A549 (cell line): ENCODE measurements at regions not wholly inside any gene's neighbourhood (a gene's known extent, or its start where the extent isn't known, plus 50 kb on each side); places are given as distances from the start of the nearest gene placed in this dataset.

Experiments used
- ATAC-seq, 2 experiments: fragments of 200-7000 bp in 1 of 2; fragments of >200 bp in 1 of 2; cut with Nextera tagmentation in 1 of 2; cut with Tn5 transposase in 1 of 2; 3 replicates each; pipeline versions ENCODE4 v1.8.0 to v1.9.1; 2018 to 2020; ENCODE audit warnings: mild to moderate bottlenecking in 1 of 2, moderate library complexity in 1 of 2
- CTCF ChIA-PET: fragments of 300-600 bp; sonication (Branson Sonifier 250); formaldehyde crosslinking; extraction: SDS; loops from one replicate; lab custom pipeline; 2021; ENCODE audit warnings: antibody characterized with exemption, inconsistent platforms; lab: Yijun Ruan, JAX
- POLR2A ChIA-PET: fragments of 350-600 bp; formaldehyde crosslinking; extraction: SDS; loops from one replicate; lab custom pipeline; 2021; ENCODE audit warnings: antibody characterized with exemption, inconsistent platforms; lab: Yijun Ruan, JAX
- DNase-seq, 2 experiments: peaks; one replicate each; pipeline versions ENCODE4 v3.0.0 to v3.0.0-alpha.2; 2011 to 2016; ENCODE audit warnings: low read depth in 1 of 2, low spot score in 1 of 2
- FAIRE-seq: peaks from 2 replicates; lab custom pipeline; 2011; peaks lifted over from hg19 to GRCh38; lab: Jason Lieb, UNC
- H3K27ac ChIP-seq, 2 experiments: fragments of >200 bp; sonication (Bioruptor Twin); formaldehyde crosslinking; 3 replicates each; pipeline ENCODE4 v1.5.1; 2016 to 2017
- H3K4me1 ChIP-seq: fragments of >200 bp; sonication (Bioruptor Twin); formaldehyde crosslinking; 3 replicates; pipeline ENCODE4 v1.6.1; 2016
- H3K4me2 ChIP-seq: fragments of >200 bp; sonication (Bioruptor Twin); formaldehyde crosslinking; 3 replicates; pipeline ENCODE4 v1.6.1; 2016
- H3K4me3 ChIP-seq: fragments of >200 bp; sonication (Bioruptor Twin); formaldehyde crosslinking; 3 replicates; pipeline ENCODE4 v1.5.1; 2016
- H3K9me3 ChIP-seq: fragments of >200 bp; sonication (Bioruptor Twin); formaldehyde crosslinking; 3 replicates; pipeline ENCODE4 v1.6.1; 2016
- BCL3 ChIP-seq: fragments of >200 bp; sonication (Bioruptor Twin); formaldehyde crosslinking; IDR thresholded peaks from 3 replicates; pipeline ENCODE4 v1.6.1; 2016
- CEBPB ChIP-seq, 2 experiments: fragments of >200 bp in 1 of 2; sonication (Bioruptor Twin) in 1 of 2; formaldehyde crosslinking in 1 of 2; IDR thresholded peaks; 2 replicates each; pipeline ENCODE4 v1.6.1; 2012 to 2016
- CTCF ChIP-seq: fragments of >200 bp; sonication (Bioruptor Twin); formaldehyde crosslinking; IDR thresholded peaks from 3 replicates; pipeline ENCODE4 v1.5.1; 2016
- HDAC2 ChIP-seq: fragments of 200-600 bp; sonication (generic); IDR thresholded peaks from 2 replicates; pipeline ENCODE4 v1.6.1; 2016
- HOXB13 ChIP-seq: fragments of 250-450 bp; sonication (Bioruptor Pico); IDR thresholded peaks from 2 replicates; pipeline ENCODE4 v1.5.0; 2020; ENCODE audit warnings: low read depth, mild to moderate bottlenecking, moderate library complexity
- JUN ChIP-seq, 2 experiments: fragments of >200 bp; sonication (Bioruptor Twin); formaldehyde crosslinking; IDR thresholded peaks; 2 replicates in 1 of 2; 3 replicates in 1 of 2; pipeline ENCODE4 v1.6.1; 2016 to 2017
- JUNB ChIP-seq: fragments of >200 bp; sonication (Bioruptor Twin); formaldehyde crosslinking; IDR thresholded peaks from 2 replicates; pipeline ENCODE4 v1.6.1; 2016
- KDM5A ChIP-seq: fragments of 200-600 bp; sonication (generic); IDR thresholded peaks from 2 replicates; pipeline ENCODE4 v1.6.1; 2016; ENCODE audit warnings: antibody characterized with exemption, mild to moderate bottlenecking
- MAFK ChIP-seq: fragments of 450-650 bp; IDR thresholded peaks from 2 replicates; pipeline ENCODE4 v1.6.1; 2014; ENCODE audit not compliant: partially characterized antibody
- MAZ ChIP-seq: fragments of 150-350 bp; IDR thresholded peaks from 2 replicates; pipeline ENCODE4 v1.6.1; 2014; ENCODE audit warnings: antibody characterized with exemption, low read depth, low read length, borderline replicate concordance
- POLR2A ChIP-seq: IDR thresholded peaks from 2 replicates; pipeline ENCODE4 v1.6.1; 2012; ENCODE audit warnings: mild to moderate bottlenecking, low read length
- RAD21 ChIP-seq, 2 experiments: fragments of >200 bp in 1 of 2; sonication (Bioruptor Twin) in 1 of 2; formaldehyde crosslinking in 1 of 2; IDR thresholded peaks in 1 of 2; conservative IDR thresholded peaks in 1 of 2; 2 replicates in 1 of 2; 3 replicates in 1 of 2; pipeline ENCODE4 v1.6.1; 2012 to 2018; ENCODE audit warnings: inconsistent platforms in 1 of 2
- RCOR1 ChIP-seq: fragments of 150-350 bp; IDR thresholded peaks from 2 replicates; pipeline ENCODE4 v1.6.1; 2014; ENCODE audit warnings: antibody characterized with exemption, low read length, low read depth
- REST ChIP-seq: fragments of 200-600 bp; sonication (generic); IDR thresholded peaks from 2 replicates; pipeline ENCODE4 v1.6.1; 2016; ENCODE audit warnings: antibody characterized with exemption, mild to moderate bottlenecking, moderate library complexity
- SMC3 ChIP-seq: fragments of >200 bp; sonication (Bioruptor Twin); formaldehyde crosslinking; IDR thresholded peaks from 3 replicates; pipeline ENCODE4 v1.6.1; 2018; ENCODE audit warnings: inconsistent platforms
- SREBF2 ChIP-seq: fragments of 450-650 bp; IDR thresholded peaks from 2 replicates; pipeline ENCODE4 v1.6.1; 2014; ENCODE audit warnings: mild to moderate bottlenecking, moderate library complexity
- TFCP2L1 ChIP-seq: fragments of 250-450 bp; sonication (Bioruptor Pico); IDR thresholded peaks from 2 replicates; pipeline ENCODE4 v1.5.0; 2021; ENCODE audit warnings: mild to moderate bottlenecking
- WGBS: methylation state at CpG from one replicate; pipeline ENCODE4 v1.1.6; 2017; ENCODE audit errors: missing lambda C conversion rate; 5-methylcytosine and 5-hydroxymethylcytosine counted together
- TF ChIP-seq, protein P1 (sequence below): IDR thresholded peaks from 2 replicates; pipeline ENCODE4 v1.6.1; 2012
- TF ChIP-seq, protein P2 (sequence below): IDR thresholded peaks from 2 replicates; pipeline ENCODE4 v1.6.1; 2012
- TF ChIP-seq, protein P3 (sequence below): fragments of 250-450 bp; sonication (Bioruptor Pico); IDR thresholded peaks from 2 replicates; pipeline ENCODE4 v1.5.0; 2021; ENCODE audit warnings: mild to moderate bottlenecking, moderate library complexity, borderline replicate concordance
- TF ChIP-seq, protein P4 (sequence below): fragments of >200 bp; sonication (Bioruptor Twin); formaldehyde crosslinking; IDR thresholded peaks from 2 replicates; pipeline ENCODE4 v1.6.1; 2016

- FAIRE-seq: no peak
- no peak overlapping the region for H3K27ac ChIP-seq
- no peak for DNase-seq
- H3K4me2 ChIP-seq: no peak overlapping the region
- no peaks in the 10 kb centered on the region for H3K4me1 ChIP-seq
- no peak for TF ChIP-seq MAFK
- no peak for TF ChIP-seq HDAC2
- no peak for TF ChIP-seq MAZ
- TF ChIP-seq, protein P1, sequence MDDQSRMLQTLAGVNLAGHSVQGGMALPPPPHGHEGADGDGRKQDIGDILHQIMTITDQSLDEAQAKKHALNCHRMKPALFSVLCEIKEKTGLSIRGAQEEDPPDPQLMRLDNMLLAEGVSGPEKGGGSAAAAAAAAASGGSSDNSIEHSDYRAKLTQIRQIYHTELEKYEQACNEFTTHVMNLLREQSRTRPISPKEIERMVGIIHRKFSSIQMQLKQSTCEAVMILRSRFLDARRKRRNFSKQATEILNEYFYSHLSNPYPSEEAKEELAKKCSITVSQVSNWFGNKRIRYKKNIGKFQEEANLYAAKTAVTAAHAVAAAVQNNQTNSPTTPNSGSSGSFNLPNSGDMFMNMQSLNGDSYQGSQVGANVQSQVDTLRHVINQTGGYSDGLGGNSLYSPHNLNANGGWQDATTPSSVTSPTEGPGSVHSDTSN: no peak
- no peak for TF ChIP-seq RCOR1
- TF ChIP-seq SMC3: no peak
- no peak for TF ChIP-seq CEBPB (IDR thresholded peaks at IDR 0.05)
- no peak for TF ChIP-seq TFCP2L1 (CRISPR knock-in tag)
- TF ChIP-seq CTCF: no peak
- TF ChIP-seq, protein P2, sequence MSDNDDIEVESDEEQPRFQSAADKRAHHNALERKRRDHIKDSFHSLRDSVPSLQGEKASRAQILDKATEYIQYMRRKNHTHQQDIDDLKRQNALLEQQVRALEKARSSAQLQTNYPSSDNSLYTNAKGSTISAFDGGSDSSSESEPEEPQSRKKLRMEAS: no peak
- TF ChIP-seq, all 56 proteins: peak for 0
- no peak overlapping the region for H3K4me3 ChIP-seq
- WGBS: 49% methylated on average over 6 of the region's 6 CpGs
- POLR2A ChIA-PET: no interaction called here
- CTCF ChIA-PET: no interaction called here
- no peaks in the 10 kb centered on the region for H3K9me3 ChIP-seq
- ATAC-seq: no peak
Observed at GRCh38 chr2:129784486-129784885, 195.0 kb upstream of the RAB6C start.

- no peak overlapping the region for H3K4me2 ChIP-seq
- no peak for TF ChIP-seq JUNB
- TF ChIP-seq POLR2A: no peak
- TF ChIP-seq, protein P1: no peak
- no peak for TF ChIP-seq JUN (IDR thresholded peaks at IDR 0.05)
- no peak for TF ChIP-seq REST
- no peak for TF ChIP-seq RAD21 (conservative IDR thresholded peaks at IDR 0.05 in 1 of 2, IDR thresholded peaks at IDR 0.05 in 1 of 2)
- no peak for TF ChIP-seq HOXB13 (CRISPR knock-in tag)
- no peak for TF ChIP-seq KDM5A
- TF ChIP-seq HDAC2: no peak
- no peak for TF ChIP-seq BCL3
- no peak for TF ChIP-seq SREBF2
- TF ChIP-seq, protein P3, sequence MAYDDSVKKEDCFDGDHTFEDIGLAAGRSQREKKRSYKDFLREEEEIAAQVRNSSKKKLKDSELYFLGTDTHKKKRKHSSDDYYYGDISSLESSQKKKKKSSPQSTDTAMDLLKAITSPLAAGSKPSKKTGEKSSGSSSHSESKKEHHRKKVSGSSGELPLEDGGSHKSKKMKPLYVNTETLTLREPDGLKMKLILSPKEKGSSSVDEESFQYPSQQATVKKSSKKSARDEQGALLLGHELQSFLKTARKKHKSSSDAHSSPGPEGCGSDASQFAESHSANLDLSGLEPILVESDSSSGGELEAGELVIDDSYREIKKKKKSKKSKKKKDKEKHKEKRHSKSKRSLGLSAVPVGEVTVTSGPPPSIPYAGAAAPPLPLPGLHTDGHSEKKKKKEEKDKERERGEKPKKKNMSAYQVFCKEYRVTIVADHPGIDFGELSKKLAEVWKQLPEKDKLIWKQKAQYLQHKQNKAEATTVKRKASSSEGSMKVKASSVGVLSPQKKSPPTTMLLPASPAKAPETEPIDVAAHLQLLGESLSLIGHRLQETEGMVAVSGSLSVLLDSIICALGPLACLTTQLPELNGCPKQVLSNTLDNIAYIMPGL (CRISPR knock-in tag): no peak
- TF ChIP-seq, protein P4, sequence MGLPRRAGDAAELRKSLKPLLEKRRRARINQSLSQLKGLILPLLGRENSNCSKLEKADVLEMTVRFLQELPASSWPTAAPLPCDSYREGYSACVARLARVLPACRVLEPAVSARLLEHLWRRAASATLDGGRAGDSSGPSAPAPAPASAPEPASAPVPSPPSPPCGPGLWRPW: no peak
- H3K27ac ChIP-seq: no peak overlapping the region
- FAIRE-seq: no peak
- ChIA-PET CTCF (no interaction called here), POLR2A (no interaction called here)
- ATAC-seq: no peak
- H3K4me1 ChIP-seq: no peaks in the 10 kb centered on the region
- no peaks in the 10 kb centered on the region for H3K9me3 ChIP-seq
- no peak overlapping the region for H3K4me3 ChIP-seq
- no peak for DNase-seq
- 50% methylated on average over 12 of the region's 12 CpGs for WGBS
Observed at GRCh38 chr2:129791712-129792111, 187.8 kb upstream of the RAB6C start.
